ENCODE measurements at regions not wholly inside any gene's neighbourhood (a gene's known extent, or its start where the extent isn't known, plus 50 kb on each side); places are given as distances from the start of the nearest gene placed in this dataset.

DNA sequence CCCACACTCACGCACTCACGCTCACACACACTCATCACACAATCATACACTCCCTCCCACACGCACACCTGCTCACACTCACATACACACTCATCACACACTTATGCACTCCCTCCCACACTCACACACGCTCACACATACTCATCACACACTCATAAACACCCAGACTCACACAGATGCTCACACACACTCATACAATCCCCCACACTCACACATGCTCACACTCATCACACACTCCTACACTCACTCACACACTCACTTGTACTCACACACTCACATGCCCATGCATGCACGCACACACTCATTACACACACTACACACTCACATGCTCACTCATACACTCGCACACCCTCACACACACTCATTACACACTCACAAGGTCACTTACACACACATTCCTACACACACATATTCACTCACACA is 131.1 kb upstream of the PDE10A start:
- no peak overlapping the region for H3K4me3 ChIP-seq (ENCODE audit: insufficient read depth, low read length, poor library complexity, severe bottlenecking)
- H3K36me3 ChIP-seq (ENCODE audit: low read length): no peaks in the 10 kb centered on the region
- TF ChIP-seq, protein P1, sequence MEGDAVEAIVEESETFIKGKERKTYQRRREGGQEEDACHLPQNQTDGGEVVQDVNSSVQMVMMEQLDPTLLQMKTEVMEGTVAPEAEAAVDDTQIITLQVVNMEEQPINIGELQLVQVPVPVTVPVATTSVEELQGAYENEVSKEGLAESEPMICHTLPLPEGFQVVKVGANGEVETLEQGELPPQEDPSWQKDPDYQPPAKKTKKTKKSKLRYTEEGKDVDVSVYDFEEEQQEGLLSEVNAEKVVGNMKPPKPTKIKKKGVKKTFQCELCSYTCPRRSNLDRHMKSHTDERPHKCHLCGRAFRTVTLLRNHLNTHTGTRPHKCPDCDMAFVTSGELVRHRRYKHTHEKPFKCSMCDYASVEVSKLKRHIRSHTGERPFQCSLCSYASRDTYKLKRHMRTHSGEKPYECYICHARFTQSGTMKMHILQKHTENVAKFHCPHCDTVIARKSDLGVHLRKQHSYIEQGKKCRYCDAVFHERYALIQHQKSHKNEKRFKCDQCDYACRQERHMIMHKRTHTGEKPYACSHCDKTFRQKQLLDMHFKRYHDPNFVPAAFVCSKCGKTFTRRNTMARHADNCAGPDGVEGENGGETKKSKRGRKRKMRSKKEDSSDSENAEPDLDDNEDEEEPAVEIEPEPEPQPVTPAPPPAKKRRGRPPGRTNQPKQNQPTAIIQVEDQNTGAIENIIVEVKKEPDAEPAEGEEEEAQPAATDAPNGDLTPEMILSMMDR (IDR thresholded peaks at IDR 0.05; ENCODE audit: insufficient read depth, low read length, poor library complexity, severe bottlenecking): no peak
- TF ChIP-seq EZH2phosphoT487 (conservative IDR thresholded peaks at IDR 0.05; ENCODE audit: low read length): no peak
- H3K9me2 ChIP-seq (replicated peaks; ENCODE audit: insufficient read depth, low read length): no peaks in the 10 kb centered on the region
- no peak overlapping the region for H2AFZ ChIP-seq (ENCODE audit: low read depth, low read length, severe bottlenecking)
- H3K9ac ChIP-seq (ENCODE audit: low read length): no peak overlapping the region
- H3K4me2 ChIP-seq (ENCODE audit: low read depth, low read length, poor library complexity, severe bottlenecking): no peak overlapping the region
- no peaks in the 10 kb centered on the region for H3K27me3 ChIP-seq (ENCODE audit: low read length)
- no peaks in the 10 kb centered on the region for H3K9me3 ChIP-seq (ENCODE audit: insufficient read depth, low read length)
- H3K27ac ChIP-seq (ENCODE audit: low read depth, low read length): no peak overlapping the region
- no peaks in the 10 kb centered on the region for H3K79me2 ChIP-seq (ENCODE audit: insufficient read depth, low read length)
- H4K20me1 ChIP-seq (ENCODE audit: low read depth, low read length): no peaks in the 10 kb centered on the region
- H3F3A ChIP-seq (ENCODE audit: insufficient read depth): no peaks in the 10 kb centered on the region

DNA sequence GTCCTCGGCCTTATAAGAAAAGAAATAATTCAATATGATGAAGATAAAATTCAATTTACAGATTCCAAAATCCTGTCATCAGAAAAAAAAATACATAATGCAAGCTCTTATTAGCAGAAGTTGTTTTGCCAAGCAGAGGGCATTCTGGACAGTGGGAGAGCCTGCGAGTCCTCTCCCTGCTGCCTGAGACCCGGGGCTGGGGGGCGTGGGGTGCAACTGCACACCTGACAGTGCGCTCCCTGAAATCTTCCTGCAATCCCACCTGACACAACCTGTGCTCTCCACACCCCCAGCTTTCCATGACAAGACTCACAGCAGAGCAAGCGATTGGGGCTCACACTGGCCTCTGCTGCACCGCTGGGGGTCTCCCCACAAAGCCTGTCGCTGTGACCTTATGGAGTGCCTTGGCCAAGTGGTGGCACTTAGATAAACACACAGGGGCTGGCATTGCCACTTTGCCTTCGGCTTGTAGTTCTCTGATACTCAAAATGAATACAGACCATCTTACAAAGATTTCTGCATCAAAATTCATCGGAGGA is 130.3 kb upstream of the PDE10A start:
- Histone ChIP-seq H3K36me3 (ENCODE audit: low read length) (no peaks in the 10 kb centered on the region), H3F3A (ENCODE audit: insufficient read depth) (no peaks in the 10 kb centered on the region), H3K27ac (ENCODE audit: low read depth, low read length) (no peak overlapping the region), H3K27me3 (ENCODE audit: low read length) (peaks cover 3% of the 10 kb centered on the region; the same call in 1 of the 2 replicates), H3K9me3 (ENCODE audit: insufficient read depth, low read length) (no peaks in the 10 kb centered on the region), H2AFZ (ENCODE audit: low read depth, low read length, severe bottlenecking) (no peak overlapping the region), H3K4me3 (ENCODE audit: insufficient read depth, low read length, poor library complexity, severe bottlenecking) (no peak overlapping the region), H3K9me2 (replicated peaks; ENCODE audit: insufficient read depth, low read length) (no peaks in the 10 kb centered on the region), H3K9ac (ENCODE audit: low read length) (no peak overlapping the region), H3K79me2 (ENCODE audit: insufficient read depth, low read length) (no peaks in the 10 kb centered on the region), H3K4me2 (ENCODE audit: low read depth, low read length, poor library complexity, severe bottlenecking) (no peak overlapping the region), H4K20me1 (ENCODE audit: low read depth, low read length) (no peaks in the 10 kb centered on the region)
- TF ChIP-seq EZH2phosphoT487 (conservative IDR thresholded peaks at IDR 0.05; ENCODE audit: low read length): no peak
- TF ChIP-seq, protein P1 (IDR thresholded peaks at IDR 0.05; ENCODE audit: insufficient read depth, low read length, poor library complexity, severe bottlenecking): no peak

DNA sequence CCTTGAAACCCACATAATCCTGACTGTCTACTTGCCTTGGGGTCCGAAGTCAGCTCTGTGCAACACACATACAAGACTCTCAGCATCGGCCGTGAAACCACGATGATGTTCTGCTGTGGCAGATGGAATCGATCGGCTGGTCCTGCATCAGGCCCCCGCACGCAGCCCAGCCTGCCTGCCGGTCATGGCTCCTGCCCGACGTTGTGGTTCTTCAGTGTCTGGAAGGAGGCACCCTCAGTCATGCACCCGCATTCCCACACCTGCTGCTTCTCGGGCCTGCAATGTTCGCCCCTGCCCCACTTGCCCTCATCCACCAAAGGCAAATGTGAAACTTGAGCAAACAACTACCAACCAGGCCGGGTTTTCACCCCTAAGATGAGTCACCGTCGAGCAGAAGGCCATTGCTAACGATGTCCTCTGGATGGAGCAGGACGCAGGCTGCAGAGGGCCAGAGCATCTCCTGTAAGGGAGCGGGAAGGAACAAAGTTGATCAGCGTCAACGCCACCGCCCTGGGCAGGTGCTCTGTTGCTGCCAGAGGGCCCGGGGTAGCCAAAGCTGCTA is 128.9 kb upstream of the PDE10A start:
- Histone ChIP-seq H3F3A (ENCODE audit: insufficient read depth) (no peaks in the 10 kb centered on the region), H2AFZ (ENCODE audit: low read depth, low read length, severe bottlenecking) (no peak overlapping the region), H3K4me3 (ENCODE audit: insufficient read depth, low read length, poor library complexity, severe bottlenecking) (no peak overlapping the region), H3K79me2 (ENCODE audit: insufficient read depth, low read length) (no peaks in the 10 kb centered on the region), H3K9me2 (replicated peaks; ENCODE audit: insufficient read depth, low read length) (no peaks in the 10 kb centered on the region), H3K4me2 (ENCODE audit: low read depth, low read length, poor library complexity, severe bottlenecking) (no peak overlapping the region), H3K9me3 (ENCODE audit: insufficient read depth, low read length) (no peaks in the 10 kb centered on the region), H3K27ac (ENCODE audit: low read depth, low read length) (no peak overlapping the region), H3K9ac (ENCODE audit: low read length) (no peak overlapping the region), H4K20me1 (ENCODE audit: low read depth, low read length) (no peaks in the 10 kb centered on the region), H3K36me3 (ENCODE audit: low read length) (no peaks in the 10 kb centered on the region), H3K27me3 (ENCODE audit: low read length) (peaks cover 3% of the 10 kb centered on the region; the same call in 1 of the 2 replicates)
- TF ChIP-seq, protein P1 (IDR thresholded peaks at IDR 0.05; ENCODE audit: insufficient read depth, low read length, poor library complexity, severe bottlenecking): no peak
- TF ChIP-seq EZH2phosphoT487 (conservative IDR thresholded peaks at IDR 0.05; ENCODE audit: low read length): no peak

All from SU-DHL-6 (cell line).